ENCODE measurements at regions not wholly inside any gene's neighbourhood (a gene's known extent, or its start where the extent isn't known, plus 50 kb on each side); places are given as distances from the start of the nearest gene placed in this dataset.
"Not testable (repeated sequence)": the region's sequence is repeated elsewhere in the genome, so short reads cannot be mapped to it uniquely, and the experiment has no call there.

- 95 to 100% methylated on average over 2 to 7 of the region's 7 CpGs for WGBS, 2 donors
- no peak for TF ChIP-seq CTCF (IDR thresholded peaks at IDR 0.05)
- TF ChIP-seq POLR2A (IDR thresholded peaks at IDR 0.05) = no peak
- DNase-seq = no peak
- Histone ChIP-seq H3K9me3 (no peaks in the 10 kb centered on the region), H3K36me3 (ENCODE audit: low read depth, missing control alignments) (no peaks in the 10 kb centered on the region), H3K4me3 (no peak overlapping the region), H3K27me3 (no peaks in the 10 kb centered on the region), H3K4me1 (no peaks in the 10 kb centered on the region), H3K27ac (no peak overlapping the region)
- intact Hi-C loops (cut with DNase I; ENCODE audit: low total_unique reads) = no loop called here
Measured at GRCh38 chr1:223018534-223018933, 124.5 kb downstream of the TLR5 start.

- no peaks in the 10 kb centered on the region for H3K36me3 ChIP-seq (ENCODE audit: low read depth, missing control alignments)
- no peaks in the 10 kb centered on the region for H3K27me3 ChIP-seq
- H3K9me3 ChIP-seq = no peaks in the 10 kb centered on the region
- intact Hi-C loops (cut with DNase I; ENCODE audit: low total_unique reads) = no loop called here
- H3K4me1 ChIP-seq = no peaks in the 10 kb centered on the region
- H3K27ac ChIP-seq = no peak overlapping the region
- TF ChIP-seq POLR2A (IDR thresholded peaks at IDR 0.05) (no peak), CTCF (IDR thresholded peaks at IDR 0.05) (no peak)
- DNase-seq = no peak
- no peak overlapping the region for H3K4me3 ChIP-seq
Measured at GRCh38 chr1:223019256-223019655, 123.8 kb downstream of the TLR5 start.

GRCh38 chr1:223020770-223021169 is 122.3 kb downstream of the TLR5 start:
- no peaks in the 10 kb centered on the region for H3K4me1 ChIP-seq
- no peak for DNase-seq
- WGBS, 2 donors = 92 to 100% methylated on average over 2 to 4 of the region's 4 CpGs
- no peaks in the 10 kb centered on the region for H3K9me3 ChIP-seq
- H3K27me3 ChIP-seq = no peaks in the 10 kb centered on the region
- no peak overlapping the region for H3K4me3 ChIP-seq
- no peaks in the 10 kb centered on the region for H3K36me3 ChIP-seq (ENCODE audit: low read depth, missing control alignments)
- TF ChIP-seq CTCF (IDR thresholded peaks at IDR 0.05) (no peak), POLR2A (IDR thresholded peaks at IDR 0.05) (no peak)
- H3K27ac ChIP-seq = no peak overlapping the region
- intact Hi-C loops (cut with DNase I; ENCODE audit: low total_unique reads) = no loop called here

- DNase-seq = no peak
- intact Hi-C loops (cut with DNase I; ENCODE audit: low total_unique reads) = no loop called here
- TF ChIP-seq POLR2A (IDR thresholded peaks at IDR 0.05) (no peak), CTCF (IDR thresholded peaks at IDR 0.05) (no peak)
- H3K4me3 ChIP-seq = no peak overlapping the region
- H3K9me3 ChIP-seq = no peaks in the 10 kb centered on the region
- no peak overlapping the region for H3K27ac ChIP-seq
- H3K36me3 ChIP-seq (ENCODE audit: low read depth, missing control alignments) = no peaks in the 10 kb centered on the region
- no peaks in the 10 kb centered on the region for H3K27me3 ChIP-seq
- 83 to 88% methylated on average over 6 to 7 of the region's 7 CpGs for WGBS, 2 donors
- H3K4me1 ChIP-seq = no peaks in the 10 kb centered on the region
Measured at GRCh38 chr1:223022641-223023473, 120.2 kb downstream of the TLR5 start.

- H3K4me3 ChIP-seq = no peak overlapping the region
- TF ChIP-seq CTCF (IDR thresholded peaks at IDR 0.05) = no peak
- no peak for TF ChIP-seq POLR2A (IDR thresholded peaks at IDR 0.05)
- H3K4me1 ChIP-seq = no peaks in the 10 kb centered on the region
- no peak for DNase-seq
- H3K27me3 ChIP-seq = no peaks in the 10 kb centered on the region
- H3K36me3 ChIP-seq (ENCODE audit: low read depth, missing control alignments) = no peaks in the 10 kb centered on the region
- intact Hi-C loops (cut with DNase I; ENCODE audit: low total_unique reads) = no loop called here
- no peak overlapping the region for H3K27ac ChIP-seq
- 94% methylated on average over 7 of the region's 7 CpGs for WGBS, 2 donors
- no peaks in the 10 kb centered on the region for H3K9me3 ChIP-seq
Measured at GRCh38 chr1:223023863-223024262, 119.2 kb downstream of the TLR5 start.

GRCh38 chr1:223024486-223024885 is 118.6 kb downstream of the TLR5 start:
- H3K36me3 ChIP-seq (ENCODE audit: low read depth, missing control alignments); H3K27ac ChIP-seq; intact Hi-C loops (cut with DNase I; ENCODE audit: low total_unique reads); H3K9me3 ChIP-seq; DNase-seq; H3K27me3 ChIP-seq; H3K4me1 ChIP-seq; H3K4me3 ChIP-seq: not testable (repeated sequence)
- WGBS, 2 donors = 81 to 91% methylated on average over 4 of the region's 5 CpGs

- DNase-seq; H3K36me3 ChIP-seq (ENCODE audit: low read depth, missing control alignments); H3K27me3 ChIP-seq; H3K9me3 ChIP-seq; H3K4me1 ChIP-seq; H3K4me3 ChIP-seq; H3K27ac ChIP-seq; intact Hi-C loops (cut with DNase I; ENCODE audit: low total_unique reads): not testable (repeated sequence)
- WGBS, 2 donors = 75 to 81% methylated on average over 4 of the region's 4 CpGs
Measured at GRCh38 chr1:223025190-223025734, 117.8 kb downstream of the TLR5 start.

All from testis (tissue), 2 donors.